ENCODE measurements at regions not wholly inside any gene's neighbourhood (a gene's known extent, or its start where the extent isn't known, plus 50 kb on each side); places are given as distances from the start of the nearest gene placed in this dataset.
"Not testable (repeated sequence)": the region's sequence is repeated elsewhere in the genome, so short reads cannot be mapped to it uniquely, and the experiment has no call there.

DNA sequence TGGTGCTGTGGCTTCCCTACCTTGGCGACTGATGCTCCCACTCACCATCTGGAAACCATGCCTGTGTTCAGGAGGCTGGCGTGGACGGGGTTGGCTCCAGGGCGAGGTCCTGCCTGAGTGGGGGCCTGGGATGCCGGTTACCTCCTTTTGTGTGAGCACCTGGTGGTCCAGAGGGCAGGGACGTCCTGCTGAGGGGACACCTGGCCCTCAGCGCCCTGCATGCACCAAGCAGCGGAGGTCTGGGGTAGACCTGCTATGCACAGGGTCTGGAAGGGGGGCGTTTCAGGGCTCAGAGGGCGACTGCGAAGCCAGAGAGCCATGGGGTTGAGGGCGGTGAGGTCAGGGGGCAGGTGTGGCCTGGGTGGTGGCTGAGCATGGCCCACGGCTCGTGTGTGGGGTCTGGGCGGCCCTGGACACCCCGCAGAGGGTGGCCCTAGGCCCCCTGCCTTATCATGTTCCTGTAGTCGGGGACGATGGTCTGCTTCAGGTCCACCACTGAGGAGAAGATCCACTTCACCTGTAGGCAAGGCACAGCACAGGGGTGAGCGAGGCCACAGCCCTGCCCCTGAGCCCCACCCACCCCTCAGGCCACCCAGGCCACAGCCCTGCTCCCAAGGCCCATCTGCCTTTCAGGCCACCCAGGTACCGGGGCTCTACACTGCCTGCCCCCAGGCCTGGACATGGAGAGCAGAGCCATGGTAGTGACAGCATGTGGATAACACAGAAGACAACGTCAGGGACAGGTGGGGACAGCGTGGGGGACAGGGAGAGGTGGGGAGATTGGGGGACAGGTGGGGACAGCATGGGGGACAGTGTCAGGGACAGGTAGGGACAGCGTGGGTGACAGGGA, 95.3 kb downstream of the TMEM121 start:
- DNase-seq (ENCODE audit: low spot score): not testable (repeated sequence)

DNA sequence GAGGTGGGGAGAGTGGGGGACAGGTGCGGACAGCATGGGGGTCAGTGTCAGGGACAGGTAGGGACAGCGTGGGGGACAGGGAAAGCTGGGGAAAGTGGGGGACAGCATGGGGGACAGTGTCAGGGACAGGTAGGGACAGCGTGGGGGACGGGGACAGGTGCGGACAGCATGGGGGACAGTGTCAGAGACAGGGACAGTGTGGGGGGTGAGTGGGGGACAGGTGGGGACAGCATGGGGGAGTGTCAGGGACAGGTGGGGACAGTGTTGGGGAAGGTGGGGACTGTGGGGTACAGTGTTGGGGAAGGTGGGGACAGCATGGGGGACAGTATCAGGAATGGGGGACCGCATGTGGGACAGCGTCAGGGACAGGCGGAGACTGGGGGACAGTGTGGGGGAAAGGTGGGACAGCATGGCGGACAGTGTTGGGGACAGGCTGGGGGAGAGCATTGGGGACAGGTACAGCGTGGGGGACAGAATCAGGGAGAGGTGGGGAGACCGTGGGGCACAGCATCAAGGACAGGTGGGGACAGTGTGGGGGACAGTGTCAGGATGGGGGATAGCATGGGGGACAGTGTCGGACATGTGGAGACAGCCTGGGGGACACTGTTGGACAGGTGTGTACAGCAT, 96.1 kb downstream of the TMEM121 start:
- DNase-seq (ENCODE audit: low spot score): no peak

DNA sequence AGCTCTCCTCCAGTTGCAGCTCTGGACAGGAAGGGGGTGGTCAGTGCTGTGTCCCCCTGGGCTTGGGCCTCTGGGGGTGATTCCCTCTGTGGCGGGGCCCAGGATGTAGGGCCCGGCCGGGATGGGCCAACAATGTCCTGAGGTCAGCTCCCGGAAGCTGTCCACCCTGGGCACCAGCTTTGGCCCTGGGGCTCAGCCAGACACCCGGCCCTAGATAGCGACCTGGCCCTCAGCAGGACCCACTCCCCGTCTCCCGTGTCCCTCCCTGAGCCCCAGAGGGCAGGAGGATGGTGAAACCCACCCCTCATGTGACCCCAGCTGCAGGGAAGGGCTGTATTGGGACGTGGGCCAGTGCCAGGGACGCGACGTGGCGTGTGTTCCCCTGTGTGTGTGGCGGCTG, 96.8 kb downstream of the TMEM121 start:
- DNase-seq (ENCODE audit: low spot score): not testable (repeated sequence)

DNA sequence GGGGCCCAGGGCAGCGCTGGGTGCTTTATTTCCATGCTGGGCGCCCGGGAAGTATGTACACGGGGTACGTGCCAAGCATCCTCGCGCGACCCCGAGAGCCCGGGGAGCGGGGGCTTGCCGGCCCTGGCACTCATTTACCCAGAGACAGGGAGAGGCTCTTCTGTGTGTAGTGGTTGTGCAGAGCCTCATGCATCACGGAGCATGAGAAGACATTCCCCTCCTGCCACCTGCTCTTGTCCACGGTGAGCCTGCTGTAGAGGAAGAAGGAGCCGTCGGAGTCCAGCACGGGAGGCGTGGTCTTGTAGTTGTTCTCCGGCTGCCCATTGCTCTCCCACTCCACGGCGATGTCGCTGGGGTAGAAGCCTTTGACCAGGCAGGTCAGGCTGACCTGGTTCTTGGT, 98.0 kb downstream of the TMEM121 start:
- not testable (repeated sequence) for DNase-seq (ENCODE audit: low spot score)

DNA sequence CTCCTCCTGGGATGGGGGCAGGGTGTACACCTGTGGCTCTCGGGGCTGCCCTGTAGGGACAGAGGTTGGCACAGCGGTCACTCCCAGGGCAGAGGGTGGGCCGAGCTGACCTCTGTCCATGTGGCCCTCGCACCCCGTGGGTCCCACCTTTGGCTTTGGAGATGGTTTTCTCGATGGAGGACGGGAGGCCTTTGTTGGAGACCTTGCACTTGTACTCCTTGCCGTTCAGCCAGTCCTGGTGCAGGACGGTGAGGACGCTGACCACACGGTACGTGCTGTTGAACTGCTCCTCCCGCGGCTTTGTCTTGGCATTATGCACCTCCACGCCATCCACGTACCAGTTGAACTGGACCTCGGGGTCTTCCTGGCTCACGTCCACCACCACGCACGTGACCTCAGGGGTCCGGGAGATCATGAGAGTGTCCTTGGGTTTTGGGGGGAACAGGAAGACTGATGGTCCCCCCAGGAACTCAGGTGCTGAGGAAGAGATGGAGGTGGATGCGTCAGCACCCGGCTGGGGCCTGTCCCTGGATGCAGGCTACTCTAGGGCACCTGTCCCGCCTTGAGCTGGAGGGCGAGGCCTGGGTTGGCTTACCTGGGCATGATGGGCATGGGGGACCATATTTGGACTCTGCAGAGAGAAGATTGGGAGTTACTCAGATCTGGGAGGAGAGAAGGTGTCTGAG, 98.5 kb downstream of the TMEM121 start:
- not testable (repeated sequence) for DNase-seq (ENCODE audit: low spot score)

DNA sequence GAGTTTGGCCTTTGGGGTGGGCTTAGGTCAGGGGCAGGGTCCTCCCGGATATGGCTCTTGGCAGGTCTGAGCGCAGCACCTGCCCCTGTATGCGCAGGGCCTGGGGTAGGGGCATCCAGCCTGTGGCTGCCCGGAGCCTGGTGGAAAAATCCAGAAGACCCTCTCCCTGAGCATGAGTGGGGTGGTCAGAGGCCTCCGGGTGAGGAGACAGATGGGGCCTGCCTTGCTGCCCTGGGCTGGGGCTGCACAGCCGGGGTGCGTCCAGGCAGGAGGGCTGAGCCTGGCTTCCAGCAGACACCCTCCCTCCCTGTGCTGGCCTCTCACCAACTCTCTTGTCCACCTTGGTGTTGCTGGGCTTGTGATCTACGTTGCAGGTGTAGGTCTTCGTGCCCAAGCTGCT, 99.1 kb downstream of the TMEM121 start:
- DNase-seq (ENCODE audit: low spot score): not testable (repeated sequence)

DNA sequence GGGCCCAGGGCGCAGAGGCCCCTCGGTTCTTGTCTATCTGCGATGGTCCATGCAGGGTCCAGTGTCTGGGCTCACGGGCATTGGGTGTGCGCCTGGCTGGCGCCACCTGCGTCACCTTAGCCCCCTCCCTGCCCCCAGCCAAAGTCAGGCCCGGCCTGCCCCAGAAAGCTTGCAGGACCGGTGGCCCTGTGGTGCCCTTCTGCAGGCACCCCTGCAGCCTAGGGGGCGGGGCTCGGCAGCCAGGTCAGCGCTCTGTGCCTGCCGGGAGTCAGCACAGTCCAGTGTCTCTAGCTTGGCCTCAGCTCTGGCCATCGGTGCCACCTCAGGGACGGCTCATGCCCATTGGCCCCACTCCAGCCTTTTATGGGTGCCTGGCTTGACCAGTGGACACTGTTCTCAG, 99.7 kb downstream of the TMEM121 start:
- not testable (repeated sequence) for DNase-seq (ENCODE audit: low spot score)

DNA sequence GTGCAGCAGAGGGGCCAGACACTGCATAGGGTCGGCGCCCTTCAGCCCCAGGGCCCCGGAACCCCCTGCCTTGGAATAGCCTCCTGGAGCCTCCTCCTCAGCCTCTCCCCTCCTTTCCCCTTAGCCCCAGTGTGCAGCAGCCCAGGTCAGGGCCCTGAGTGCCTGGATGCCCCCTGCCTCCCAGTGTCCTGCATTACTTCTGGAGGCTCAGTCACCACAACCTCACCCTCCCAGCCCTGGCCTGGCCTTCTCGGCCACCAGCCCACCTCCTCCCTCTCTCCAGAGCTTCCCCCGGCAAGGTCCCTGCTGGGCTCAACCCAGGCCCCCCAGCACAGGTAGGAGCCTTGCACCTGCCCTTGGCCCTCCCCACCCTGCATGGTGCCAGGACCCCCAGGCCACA, 100.3 kb downstream of the TMEM121 start:
- DNase-seq (ENCODE audit: low spot score): not testable (repeated sequence)

DNA sequence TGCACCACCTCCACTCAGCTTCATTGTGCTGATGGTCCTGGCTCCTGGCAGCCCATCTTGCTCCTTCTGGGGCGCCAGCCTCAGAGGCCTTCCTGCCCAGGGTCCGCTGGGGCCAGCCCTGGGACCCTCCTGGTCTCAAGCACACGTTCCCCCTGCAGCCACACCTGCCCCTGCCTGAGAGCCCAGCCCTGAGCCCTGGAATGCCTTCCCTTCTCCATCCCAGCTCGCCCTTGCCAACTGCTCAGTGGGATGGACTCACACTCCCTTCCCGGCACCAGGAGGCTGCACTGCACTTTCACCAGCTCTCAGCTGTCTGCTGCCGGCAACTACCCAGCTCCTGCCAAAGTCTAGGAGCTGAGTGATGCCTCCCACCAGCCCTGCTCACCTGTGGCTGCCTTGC, 100.9 kb downstream of the TMEM121 start:
- not testable (repeated sequence) for DNase-seq (ENCODE audit: low spot score)

DNA sequence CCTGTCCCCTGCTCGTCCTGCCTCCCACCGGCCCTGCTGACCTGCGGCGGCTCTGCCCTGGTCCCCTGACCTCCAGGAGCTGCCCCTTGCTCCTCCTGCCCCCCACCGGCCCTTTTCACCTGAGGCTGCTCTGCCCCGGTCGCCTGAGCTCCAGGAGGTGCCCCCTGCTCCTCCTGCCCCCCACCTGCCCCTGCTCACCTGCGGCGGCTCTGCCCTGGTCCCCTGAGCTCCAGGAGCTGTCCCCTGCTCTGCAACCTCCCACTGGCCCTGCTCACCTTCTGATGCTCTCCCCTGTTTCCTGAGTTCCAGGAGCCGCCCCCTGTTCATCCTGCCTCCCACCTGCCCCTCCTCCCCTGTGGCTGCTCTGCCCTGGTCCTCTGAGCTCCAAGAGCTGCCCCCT, 101.3 kb downstream of the TMEM121 start:
- no peak for DNase-seq (ENCODE audit: low spot score)

DNA sequence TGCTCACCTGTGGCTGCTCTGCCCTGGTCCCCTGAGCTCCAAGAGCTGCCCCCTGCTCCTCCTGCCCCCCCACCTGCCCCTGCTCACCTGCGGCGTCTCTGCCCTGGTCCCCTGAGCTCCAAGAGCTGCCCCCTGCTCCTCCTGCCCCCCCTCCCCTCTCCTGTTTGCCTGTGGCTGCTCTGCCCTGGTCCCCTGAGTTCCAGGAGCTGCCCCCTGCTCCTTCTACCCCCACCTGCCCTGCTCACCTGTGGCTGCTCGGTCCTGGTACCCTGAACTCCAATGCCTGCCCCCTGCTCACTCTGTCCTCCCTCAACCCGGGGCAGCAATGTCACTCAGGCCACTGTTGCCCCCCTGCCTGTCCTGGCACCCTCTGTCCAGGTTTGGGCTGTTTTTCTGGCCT, 101.7 kb downstream of the TMEM121 start:
- DNase-seq (ENCODE audit: low spot score): not testable (repeated sequence)

DNA sequence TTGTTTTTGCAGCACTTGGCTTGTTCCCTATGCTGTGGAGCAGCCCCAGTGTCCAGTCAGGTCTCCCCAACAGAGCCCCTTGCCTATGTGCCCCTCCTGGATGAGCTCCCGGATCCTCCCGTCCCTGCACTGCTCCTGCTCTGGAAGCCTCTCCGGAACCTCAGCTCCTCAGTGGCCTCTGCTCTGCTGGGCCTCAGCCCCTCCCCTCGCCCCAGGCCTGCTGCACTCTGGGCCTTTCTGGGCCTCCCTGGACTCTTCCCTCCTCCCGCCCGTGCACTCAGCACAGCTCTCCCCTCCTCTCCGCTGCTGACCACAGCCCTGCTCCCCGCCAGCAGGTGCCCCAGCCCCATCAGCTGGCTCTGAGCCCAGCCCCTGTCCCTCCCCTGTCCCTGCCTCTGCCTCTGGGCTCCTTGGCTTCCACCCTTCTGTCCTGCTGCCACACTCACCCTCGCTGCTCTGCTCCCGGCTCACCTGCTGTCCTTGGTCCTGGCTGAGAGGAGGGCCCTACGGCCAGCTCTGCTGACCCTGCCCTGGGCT, 102.2 kb downstream of the TMEM121 start:
- not testable (repeated sequence) for DNase-seq (ENCODE audit: low spot score)

DNA sequence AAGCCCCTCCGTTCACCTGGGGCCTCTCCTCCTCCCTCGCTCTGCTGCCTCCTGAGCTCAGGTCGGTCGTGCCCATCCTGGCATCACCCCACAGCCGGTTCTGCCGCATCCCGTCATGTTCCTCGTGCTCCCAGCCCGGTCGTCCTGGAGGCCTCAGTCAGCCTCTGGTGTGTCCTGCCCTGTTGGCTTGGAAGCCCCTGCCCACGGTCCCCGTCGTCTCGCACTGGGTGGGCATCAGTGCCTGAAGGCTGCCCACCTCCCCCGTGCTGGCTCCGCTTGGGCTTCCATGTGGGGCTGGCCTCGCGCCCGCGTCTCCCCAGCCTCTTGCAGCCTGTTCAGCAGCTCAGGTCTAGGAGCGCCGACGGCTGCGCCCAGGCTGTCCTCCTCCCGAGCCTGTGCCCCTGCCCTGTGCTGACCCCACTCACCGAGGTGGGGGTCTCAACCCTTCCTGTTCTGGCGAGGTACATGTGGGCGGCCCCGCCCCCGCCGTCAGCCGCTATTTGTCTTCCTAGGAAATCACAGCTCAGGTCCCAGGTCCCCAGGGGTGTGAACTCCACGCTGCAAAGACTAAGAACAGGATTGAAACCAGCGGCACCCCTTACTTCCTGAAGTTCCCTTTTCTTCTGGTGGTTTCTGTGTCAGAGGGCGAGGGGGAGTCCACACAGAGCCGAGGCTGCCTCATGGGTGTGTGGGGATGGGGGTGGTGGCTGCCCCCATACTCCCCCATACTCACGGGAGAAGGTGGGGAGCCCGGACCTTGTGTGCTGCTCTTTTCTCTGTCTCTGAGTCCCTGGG, 102.9 kb downstream of the TMEM121 start:
- DNase-seq (ENCODE audit: low spot score): not testable (repeated sequence)

DNA sequence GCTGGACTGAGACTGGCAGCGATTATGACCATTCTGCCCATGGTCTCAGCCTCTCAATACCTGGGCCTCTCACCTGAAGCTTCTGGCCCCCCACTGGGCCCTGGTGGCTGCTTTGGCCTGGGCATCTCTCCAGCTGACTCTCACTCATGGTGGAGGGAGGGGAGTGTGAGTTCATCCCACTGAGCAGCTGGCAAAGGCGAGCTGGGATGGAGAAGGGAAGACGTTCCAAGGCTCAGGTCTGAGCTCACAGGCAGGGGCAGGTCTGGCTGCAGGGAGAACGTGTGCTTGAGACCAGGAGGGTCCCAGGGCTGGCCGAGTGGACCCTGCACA, 103.5 kb downstream of the TMEM121 start:
- DNase-seq (ENCODE audit: low spot score): no peak

DNA sequence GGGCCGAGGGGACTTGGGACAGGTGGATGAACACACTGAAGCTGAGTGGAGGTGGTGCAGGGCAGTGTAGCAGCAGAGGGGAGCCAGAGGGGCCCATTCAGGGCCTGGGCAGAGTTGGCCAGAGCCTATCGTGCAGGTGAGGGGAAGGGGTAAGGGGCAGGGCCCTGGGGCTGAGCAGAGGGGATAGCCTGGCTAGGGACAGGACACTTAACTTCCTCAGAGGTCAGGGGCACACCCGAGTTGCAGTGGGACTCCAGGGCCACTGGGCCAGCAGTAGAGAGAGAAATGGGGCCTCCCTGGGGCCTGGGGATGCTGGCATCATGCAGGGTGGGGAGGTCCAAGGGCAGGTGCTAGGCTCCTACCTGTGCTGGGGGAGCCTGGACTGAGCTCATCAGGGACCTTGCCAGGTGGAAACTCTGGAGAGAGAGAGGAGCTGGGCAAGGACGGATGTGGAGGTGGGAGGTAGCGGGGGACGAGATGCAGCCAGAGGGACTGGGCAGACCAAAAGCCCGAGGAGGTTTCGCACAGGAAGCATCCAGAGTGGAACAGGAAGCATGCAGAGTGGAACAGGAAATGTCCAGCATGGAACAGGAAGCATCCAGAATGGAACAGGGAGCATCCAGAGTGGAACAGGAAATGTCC, 104.0 kb downstream of the TMEM121 start:
- DNase-seq (ENCODE audit: low spot score): not testable (repeated sequence)

DNA sequence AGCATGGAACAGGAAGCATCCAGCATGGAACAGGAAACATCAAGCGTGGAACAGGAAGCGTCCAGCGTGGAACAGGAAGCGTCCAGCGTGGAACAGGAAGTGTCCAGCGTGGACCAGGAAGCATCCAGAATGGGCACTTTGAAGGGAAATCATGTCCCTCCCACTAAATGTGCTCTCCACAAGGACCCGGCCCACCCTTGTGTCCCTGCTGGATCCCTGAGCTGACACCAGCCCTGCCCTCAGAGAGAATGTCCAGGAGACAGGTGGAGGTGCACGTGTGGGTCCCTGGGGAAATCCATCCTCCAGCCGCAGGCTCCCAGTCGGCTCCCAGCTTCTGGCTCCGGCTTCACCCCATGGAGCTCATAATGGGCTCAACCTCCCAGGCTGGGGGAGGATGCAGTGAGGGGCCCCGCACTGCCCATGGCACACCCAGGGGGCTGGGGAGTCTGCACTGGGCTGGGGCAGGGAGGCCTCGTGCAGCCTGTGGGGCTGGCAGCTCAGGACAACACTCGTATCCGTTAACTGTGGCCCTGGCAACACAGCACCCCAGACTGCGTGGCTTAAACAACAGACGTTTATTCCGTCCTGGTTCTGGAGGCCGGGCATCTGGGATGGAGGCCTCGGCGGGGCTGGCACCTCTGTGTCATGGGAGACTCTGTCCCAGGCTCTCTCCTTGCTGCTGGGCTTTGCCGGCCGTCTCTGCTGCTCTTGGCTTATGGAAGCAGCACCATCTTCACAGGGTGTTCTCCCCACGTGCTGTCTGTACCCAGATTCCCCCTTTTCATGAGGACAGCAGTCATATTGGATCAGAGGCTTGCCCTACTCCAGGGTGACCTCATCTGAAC, 104.8 kb downstream of the TMEM121 start:
- DNase-seq (ENCODE audit: low spot score): not testable (repeated sequence)

DNA sequence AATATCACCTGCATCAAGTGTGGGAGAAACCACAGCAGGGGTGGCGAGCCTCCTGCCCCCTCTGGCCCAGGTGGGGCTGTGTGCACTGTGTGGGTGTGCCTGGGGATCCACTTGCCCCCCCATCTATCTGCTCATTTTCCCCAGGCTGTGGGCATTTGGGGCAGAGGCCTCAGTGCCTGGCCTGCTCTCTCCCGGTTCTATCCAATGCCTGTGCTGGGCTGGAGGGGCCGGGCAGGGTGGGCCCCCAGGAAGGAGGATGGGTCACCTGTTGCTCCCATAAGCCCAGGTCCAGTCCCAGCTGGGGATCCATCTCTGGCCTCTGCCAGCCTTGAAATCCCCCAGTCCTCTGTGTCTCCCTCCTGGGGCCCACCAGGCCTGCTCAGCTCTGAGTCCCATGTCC, 105.6 kb downstream of the TMEM121 start:
- DNase-seq (ENCODE audit: low spot score): no peak

DNA sequence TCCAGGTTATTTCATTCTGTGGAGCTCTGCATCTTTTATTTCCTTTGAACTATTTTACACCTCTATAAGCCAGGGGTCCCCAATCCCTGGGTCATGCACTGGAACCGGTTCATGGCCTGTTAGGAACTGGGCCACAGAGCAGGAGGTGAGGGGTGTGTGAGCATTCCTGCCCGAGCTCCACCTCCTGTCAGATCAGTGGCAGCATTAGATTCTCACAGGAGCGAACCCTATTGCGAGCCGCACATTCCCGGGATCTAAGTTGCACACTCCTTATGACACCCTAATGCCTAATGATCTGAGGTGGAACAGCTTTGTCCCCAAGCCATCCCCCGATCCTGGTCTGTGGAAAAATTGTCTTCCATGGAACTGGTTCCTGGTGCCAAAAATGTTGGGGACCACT, 107.2 kb downstream of the TMEM121 start:
- not testable (repeated sequence) for DNase-seq (ENCODE audit: low spot score)

DNA sequence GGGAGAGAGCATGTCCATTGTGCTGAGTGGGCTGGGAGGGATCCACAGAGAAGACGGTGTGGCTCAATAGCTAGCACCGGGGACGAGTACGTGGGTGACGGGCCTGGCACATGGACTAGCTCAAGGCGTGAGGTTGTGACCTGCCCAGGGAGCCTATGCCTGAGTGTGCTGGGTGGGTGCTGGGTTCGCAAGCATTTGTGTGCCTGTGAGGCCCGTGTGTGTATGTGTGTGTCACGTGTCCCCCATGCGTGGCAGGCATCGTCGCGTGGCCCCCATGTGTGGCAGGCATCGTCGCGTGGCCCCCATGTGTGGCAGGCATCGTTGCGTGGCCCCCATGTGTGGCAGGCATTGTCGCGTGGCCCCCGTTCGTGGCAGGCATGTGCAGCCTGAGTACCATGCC, 109.2 kb downstream of the TMEM121 start:
- DNase-seq (ENCODE audit: low spot score): no peak

DNA sequence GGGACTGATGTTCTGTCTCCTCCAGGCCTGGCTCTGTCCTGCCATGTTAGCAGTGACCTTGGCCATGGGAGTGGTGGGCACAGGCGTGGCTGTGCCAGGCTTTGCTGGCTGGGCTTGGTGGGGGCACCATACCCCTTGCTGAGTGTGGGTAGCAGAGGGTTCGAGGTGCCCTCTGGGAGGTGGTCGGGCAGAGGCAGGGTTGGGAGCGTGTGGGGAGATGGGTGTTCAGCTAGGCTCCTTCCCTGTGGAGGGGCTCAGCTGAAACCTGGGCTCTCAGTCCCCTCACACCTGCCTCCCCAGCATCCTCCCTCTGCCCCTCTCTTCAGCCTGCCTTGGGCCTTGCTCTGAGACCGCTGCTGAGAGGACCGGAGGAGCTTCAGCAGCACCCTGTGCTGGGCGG, 109.6 kb downstream of the TMEM121 start:
- not testable (repeated sequence) for DNase-seq (ENCODE audit: low spot score)
